T-helper 22 cell (primary cell): ENCODE measurements at regions not wholly inside any gene's neighbourhood (a gene's known extent, or its start where the extent isn't known, plus 50 kb on each side); places are given as distances from the start of the nearest gene placed in this dataset.
"Not testable (repeated sequence)": the region's sequence is repeated elsewhere in the genome, so short reads cannot be mapped to it uniquely, and the experiment has no call there.

ENCODE experiments used
- DNase-seq: peaks from one replicate; pipeline ENCODE4 v3.0.0-alpha.2; 2020; ENCODE audit warnings: low read depth

GRCh38 chr3:177394231-177395024 is 197.1 kb upstream of the TBL1XR1 start:
- not testable (repeated sequence) for DNase-seq

- no peak for DNase-seq
These were observed 199.5 kb upstream of the TBL1XR1 start for GRCh38 chr3:177396733-177397132.

GRCh38 chr3:177401375-177401774 is 204.1 kb upstream of the TBL1XR1 start:
- no peak for DNase-seq

- DNase-seq: no peak
These were observed 205.3 kb upstream of the TBL1XR1 start for GRCh38 chr3:177402533-177402932.

- no peak for DNase-seq
These were observed 207.9 kb upstream of the TBL1XR1 start for GRCh38 chr3:177405191-177405672.

- no peak for DNase-seq
These were observed 213.4 kb upstream of the TBL1XR1 start for GRCh38 chr3:177410730-177411129.

- no peak for DNase-seq
These were observed 213.9 kb upstream of the TBL1XR1 start for GRCh38 chr3:177411201-177411600.

- not testable (repeated sequence) for DNase-seq
These were observed 215.4 kb upstream of the TBL1XR1 start for GRCh38 chr3:177412677-177413170.

- DNase-seq: no peak
These were observed 216.8 kb upstream of the TBL1XR1 start for GRCh38 chr3:177414093-177414492.

GRCh38 chr3:177418787-177419186 is 221.5 kb upstream of the TBL1XR1 start:
- DNase-seq: no peak

GRCh38 chr3:177419904-177420601 is 222.8 kb upstream of the TBL1XR1 start:
- DNase-seq: no peak

GRCh38 chr3:177420651-177421480 is 223.6 kb upstream of the TBL1XR1 start:
- DNase-seq: no peak

GRCh38 chr3:177421481-177421785 is 224.2 kb upstream of the TBL1XR1 start:
- DNase-seq: no peak

GRCh38 chr3:177424521-177424920 is 227.2 kb upstream of the TBL1XR1 start:
- DNase-seq: no peak

GRCh38 chr3:177425042-177425441 is 227.8 kb upstream of the TBL1XR1 start:
- DNase-seq: no peak

- no peak for DNase-seq
These were observed 229.0 kb upstream of the TBL1XR1 start for GRCh38 chr3:177426106-177426877.

GRCh38 chr3:177426878-177427495 is 229.7 kb upstream of the TBL1XR1 start:
- no peak for DNase-seq

- DNase-seq: no peak
These were observed 230.3 kb upstream of the TBL1XR1 start for GRCh38 chr3:177427540-177427939.

- DNase-seq: no peak
These were observed 231.8 kb upstream of the TBL1XR1 start for GRCh38 chr3:177429079-177429478.

- DNase-seq: no peak
These were observed 232.5 kb upstream of the TBL1XR1 start for GRCh38 chr3:177429771-177430170.

- DNase-seq: no peak
These were observed 233.4 kb upstream of the TBL1XR1 start for GRCh38 chr3:177430653-177431052.
